IgD-negative memory B cell (primary cell): ENCODE measurements at regions not wholly inside any gene's neighbourhood (a gene's known extent, or its start where the extent isn't known, plus 50 kb on each side); places are given as distances from the start of the nearest gene placed in this dataset.
"Not testable (repeated sequence)": the region's sequence is repeated elsewhere in the genome, so short reads cannot be mapped to it uniquely, and the experiment has no call there.

Source experiments
- H3K27ac Mint-ChIP-seq, 3 donors: one replicate each; pipeline ENCODE4 v1.8.0; 2020 to 2022; ENCODE audit warnings: mild to moderate bottlenecking in 3 of 3, mixed read lengths in 3 of 3, moderate library complexity in 1 of 3
- H3K27me3 Mint-ChIP-seq: one replicate; pipeline ENCODE4 v1.8.0; 2021; ENCODE audit warnings: mixed read lengths
- H3K36me3 Mint-ChIP-seq: one replicate; pipeline ENCODE4 v1.8.0; 2020; ENCODE audit warnings: mild to moderate bottlenecking, mixed read lengths
- H3K4me1 Mint-ChIP-seq, 3 donors: one replicate each; pipeline ENCODE4 v1.8.0; 2020 to 2022; ENCODE audit warnings: mixed read lengths in 3 of 3, mild to moderate bottlenecking in 1 of 3
- H3K4me3 Mint-ChIP-seq, 4 donors: one replicate each; pipeline ENCODE4 v1.8.0; 2020 to 2022; ENCODE audit warnings: mild to moderate bottlenecking in 4 of 4, mixed read lengths in 4 of 4, moderate library complexity in 3 of 4
- H3K9me3 Mint-ChIP-seq, 3 donors: one replicate each; pipeline ENCODE4 v1.8.0; 2020 to 2021; ENCODE audit warnings: mixed read lengths in 3 of 3, mild to moderate bottlenecking in 1 of 3

DNA sequence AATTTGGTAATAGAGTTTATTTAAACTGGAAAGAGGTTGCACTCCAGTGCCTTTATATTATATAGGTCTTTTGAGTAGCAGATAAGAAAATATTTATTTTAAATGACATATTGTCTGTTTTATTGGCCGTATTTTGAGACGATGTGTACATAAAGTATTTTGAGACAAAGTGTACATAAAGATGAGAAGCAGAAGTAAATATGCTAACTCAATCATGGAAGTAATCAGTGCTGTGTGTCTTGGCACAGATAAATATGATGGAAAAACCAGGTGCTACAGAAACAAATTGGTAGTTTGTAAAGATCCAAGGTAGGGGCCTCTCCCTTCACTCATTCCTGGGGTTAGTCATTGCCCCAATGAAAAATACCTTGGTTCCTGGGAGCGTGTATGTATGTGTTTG, 382.9 kb downstream of the DSEL start:
- Mint-ChIP-seq H3K36me3 (no peaks in the 10 kb centered on the region), H3K4me3 (no peak overlapping the region), H3K27me3 (no peaks in the 10 kb centered on the region), H3K27ac (no peak overlapping the region), H3K9me3 (peaks cover 0 to 5% (median 3%) of the 10 kb centered on the region in 3 donors), H3K4me1 (no peaks in the 10 kb centered on the region)

DNA sequence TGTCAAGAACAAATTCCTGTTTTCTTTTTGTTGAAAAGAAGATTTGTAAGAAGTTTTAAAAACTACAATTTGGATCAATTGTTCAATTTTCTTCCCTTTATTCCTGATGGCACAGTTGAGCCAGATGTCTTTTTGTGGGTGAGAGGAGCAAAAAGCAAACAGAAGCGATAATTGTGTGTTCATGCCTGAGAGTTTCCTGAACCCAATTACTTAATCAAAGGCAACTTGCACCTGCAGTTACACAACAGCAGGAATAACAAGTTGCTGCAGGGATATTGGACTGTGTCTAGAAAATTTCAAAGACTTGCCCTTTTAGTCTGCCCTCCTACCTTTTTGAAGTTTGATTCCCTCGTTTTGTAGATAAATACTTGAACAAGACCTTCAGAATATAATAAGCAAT, 383.6 kb downstream of the DSEL start:
- Mint-ChIP-seq H3K27ac (no peak overlapping the region), H3K4me1 (no peaks in the 10 kb centered on the region), H3K36me3 (no peaks in the 10 kb centered on the region), H3K4me3 (no peak overlapping the region), H3K27me3 (no peaks in the 10 kb centered on the region), H3K9me3 (peaks cover 0 to 5% (median 3%) of the 10 kb centered on the region in 3 donors)

GRCh38 chr18:67131498-67131897, 385.0 kb downstream of the DSEL start:
- H3K27me3 Mint-ChIP-seq: no peaks in the 10 kb centered on the region
- no peak overlapping the region for H3K27ac Mint-ChIP-seq
- H3K9me3 Mint-ChIP-seq: peaks cover 0 to 5% (median 3%) of the 10 kb centered on the region in 3 donors
- H3K4me1 Mint-ChIP-seq: no peaks in the 10 kb centered on the region
- no peaks in the 10 kb centered on the region for H3K36me3 Mint-ChIP-seq
- no peak overlapping the region for H3K4me3 Mint-ChIP-seq

DNA sequence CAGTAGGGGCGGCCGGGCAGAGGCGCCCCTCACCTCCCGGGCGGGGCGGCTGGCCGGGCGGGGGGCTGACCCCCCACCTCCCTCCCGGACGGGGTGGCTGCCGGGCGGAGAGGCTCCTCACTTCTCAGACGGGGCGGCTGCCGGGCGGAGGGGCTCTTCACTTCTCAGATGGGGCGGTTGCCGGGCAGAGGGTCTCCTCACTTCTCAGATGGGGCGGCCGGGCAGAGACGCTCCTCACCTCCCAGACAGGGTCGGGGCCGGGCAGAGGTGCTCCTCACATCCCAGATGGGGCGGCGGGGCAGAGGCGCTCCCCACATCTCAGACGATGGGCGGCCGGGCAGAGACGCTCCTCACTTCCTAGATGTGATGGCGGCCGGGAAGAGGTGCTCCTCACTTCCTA, 389.8 kb downstream of the DSEL start:
- not testable (repeated sequence) for H3K27me3 Mint-ChIP-seq, H3K27ac Mint-ChIP-seq, H3K9me3 Mint-ChIP-seq

GRCh38 chr18:67123901-67124300, 392.6 kb downstream of the DSEL start:
- H3K4me1 Mint-ChIP-seq: no peaks in the 10 kb centered on the region
- peaks cover 0 to 3% (median 0%) of the 10 kb centered on the region in 3 donors for H3K9me3 Mint-ChIP-seq
- no peaks in the 10 kb centered on the region for H3K27me3 Mint-ChIP-seq
- peaks cover 2% of the 10 kb centered on the region for H3K36me3 Mint-ChIP-seq
- no peak overlapping the region for H3K4me3 Mint-ChIP-seq
- H3K27ac Mint-ChIP-seq: no peak overlapping the region

More for the DNA sequence above, 389.8 kb downstream of the DSEL start:
- not testable (repeated sequence) for H3K4me1 Mint-ChIP-seq, H3K4me3 Mint-ChIP-seq, H3K36me3 Mint-ChIP-seq

GRCh38 chr18:67117804-67118203, 398.7 kb downstream of the DSEL start:
- Mint-ChIP-seq H3K4me1 (no peaks in the 10 kb centered on the region), H3K27ac (no peak overlapping the region), H3K36me3 (no peaks in the 10 kb centered on the region), H3K27me3 (no peaks in the 10 kb centered on the region), H3K9me3 (no peaks in the 10 kb centered on the region), H3K4me3 (no peak overlapping the region)

- Mint-ChIP-seq H3K9me3 (no peaks in the 10 kb centered on the region), H3K27ac (no peak overlapping the region), H3K27me3 (no peaks in the 10 kb centered on the region), H3K36me3 (no peaks in the 10 kb centered on the region), H3K4me1 (no peaks in the 10 kb centered on the region), H3K4me3 (no peak overlapping the region)
Measured at GRCh38 chr18:67109535-67109934, 407.0 kb downstream of the DSEL start.

- H3K27me3 Mint-ChIP-seq: no peaks in the 10 kb centered on the region
- no peaks in the 10 kb centered on the region for H3K9me3 Mint-ChIP-seq
- no peak overlapping the region for H3K4me3 Mint-ChIP-seq
- H3K4me1 Mint-ChIP-seq: no peaks in the 10 kb centered on the region
- no peaks in the 10 kb centered on the region for H3K36me3 Mint-ChIP-seq
- H3K27ac Mint-ChIP-seq: no peak overlapping the region
Measured at GRCh38 chr18:67108894-67109293, 407.6 kb downstream of the DSEL start.

DNA sequence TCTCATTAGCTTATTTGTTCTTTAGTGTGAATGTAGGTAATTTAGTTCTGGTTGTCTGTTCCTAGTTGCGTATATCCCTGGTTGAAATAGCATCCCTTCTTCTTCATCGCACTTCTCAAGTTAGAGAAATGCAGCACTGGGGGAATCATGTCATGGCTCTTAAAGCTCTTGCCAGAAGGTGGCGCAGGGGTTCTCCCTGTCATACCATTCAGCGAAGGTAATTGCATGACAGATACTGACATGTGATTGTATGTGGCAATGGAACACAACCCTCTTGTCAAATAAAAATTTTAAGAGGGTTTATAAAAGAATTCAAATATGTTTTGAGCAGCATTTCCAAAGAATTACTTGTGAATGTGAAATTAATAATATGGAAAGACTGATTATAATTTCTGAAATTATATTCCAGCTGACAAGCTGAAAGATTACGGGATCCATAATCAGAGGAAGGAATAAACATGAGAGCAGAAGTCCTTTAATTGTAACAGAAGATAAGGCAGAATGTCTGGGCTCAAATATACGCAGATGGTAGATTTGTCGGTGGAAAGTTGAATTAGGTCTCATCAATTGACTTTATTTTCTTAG, 411.7 kb downstream of the DSEL start:
- Mint-ChIP-seq H3K27me3 (no peaks in the 10 kb centered on the region), H3K4me1 (no peaks in the 10 kb centered on the region), H3K27ac (no peak overlapping the region), H3K9me3 (peaks cover 0 to 2% (median 0%) of the 10 kb centered on the region in 3 donors), H3K4me3 (no peak overlapping the region), H3K36me3 (no peaks in the 10 kb centered on the region)

- Mint-ChIP-seq H3K27me3 (no peaks in the 10 kb centered on the region), H3K36me3 (no peaks in the 10 kb centered on the region), H3K9me3 (peaks cover 0 to 1% (median 0%) of the 10 kb centered on the region in 3 donors), H3K27ac (no peak overlapping the region), H3K4me1 (no peaks in the 10 kb centered on the region), H3K4me3 (no peak overlapping the region)
Measured at GRCh38 chr18:67094123-67094522, 422.4 kb downstream of the DSEL start.

- H3K4me1 Mint-ChIP-seq: no peaks in the 10 kb centered on the region
- no peaks in the 10 kb centered on the region for H3K36me3 Mint-ChIP-seq
- H3K4me3 Mint-ChIP-seq: no peak overlapping the region
- H3K27me3 Mint-ChIP-seq: no peaks in the 10 kb centered on the region
- no peak overlapping the region for H3K27ac Mint-ChIP-seq
- peaks cover 0 to 1% (median 0%) of the 10 kb centered on the region in 3 donors for H3K9me3 Mint-ChIP-seq
Measured at GRCh38 chr18:67092141-67092540, 424.4 kb downstream of the DSEL start.

DNA sequence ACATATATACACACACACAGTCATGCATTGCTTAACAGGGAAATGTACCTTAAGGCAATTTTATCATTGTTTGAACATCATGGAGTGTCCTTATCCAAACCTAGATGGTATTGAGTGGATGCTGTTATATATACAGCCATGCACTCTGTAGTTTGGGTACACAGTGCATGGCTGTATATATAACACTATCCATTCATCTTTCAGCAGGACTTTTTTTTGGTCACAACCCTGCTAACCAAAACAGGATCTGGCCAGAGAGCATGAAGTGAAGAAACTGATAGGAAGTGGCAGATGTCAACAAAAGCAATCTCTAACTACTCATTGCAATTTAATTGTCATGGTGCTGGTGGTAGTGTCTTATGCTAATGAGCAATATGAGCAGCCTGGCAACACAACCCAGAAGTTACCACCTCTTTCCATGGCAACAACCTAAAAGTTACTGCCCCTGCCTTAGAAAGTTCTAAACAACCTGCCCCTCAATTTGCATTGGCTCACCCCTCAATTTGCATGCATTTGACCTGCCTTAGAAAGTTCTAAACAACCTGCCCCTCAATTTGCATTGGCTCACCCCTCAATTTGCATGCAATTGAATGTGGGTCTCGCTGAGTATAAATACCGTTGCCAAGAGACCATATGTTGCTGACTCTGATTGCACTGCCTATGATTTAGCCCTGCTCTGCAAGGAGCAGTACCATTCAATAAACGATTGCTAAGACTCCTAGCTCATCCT, 434.9 kb downstream of the DSEL start:
- Mint-ChIP-seq H3K4me1 (no peaks in the 10 kb centered on the region), H3K9me3 (peaks cover 0 to 2% (median 0%) of the 10 kb centered on the region in 3 donors), H3K27me3 (no peaks in the 10 kb centered on the region), H3K4me3 (no peak overlapping the region), H3K36me3 (no peaks in the 10 kb centered on the region), H3K27ac (no peak overlapping the region)

- Mint-ChIP-seq H3K27me3 (no peaks in the 10 kb centered on the region), H3K27ac (no peak overlapping the region), H3K9me3 (peaks cover 0 to 5% (median 2%) of the 10 kb centered on the region in 3 donors), H3K4me1 (no peaks in the 10 kb centered on the region), H3K36me3 (no peaks in the 10 kb centered on the region), H3K4me3 (no peak overlapping the region)
Measured at GRCh38 chr18:67080601-67081000, 435.9 kb downstream of the DSEL start.

GRCh38 chr18:67074309-67074708, 442.2 kb downstream of the DSEL start:
- no peak overlapping the region for H3K4me3 Mint-ChIP-seq
- peaks cover 0 to 8% (median 0%) of the 10 kb centered on the region in 3 donors for H3K9me3 Mint-ChIP-seq
- H3K27me3 Mint-ChIP-seq: no peaks in the 10 kb centered on the region
- no peak overlapping the region for H3K27ac Mint-ChIP-seq
- no peaks in the 10 kb centered on the region for H3K4me1 Mint-ChIP-seq
- no peaks in the 10 kb centered on the region for H3K36me3 Mint-ChIP-seq

- no peak overlapping the region for H3K27ac Mint-ChIP-seq
- no peaks in the 10 kb centered on the region for H3K36me3 Mint-ChIP-seq
- no peaks in the 10 kb centered on the region for H3K4me1 Mint-ChIP-seq
- H3K27me3 Mint-ChIP-seq: no peaks in the 10 kb centered on the region
- H3K9me3 Mint-ChIP-seq: peaks cover 0 to 8% (median 0%) of the 10 kb centered on the region in 3 donors
- no peak overlapping the region for H3K4me3 Mint-ChIP-seq
Measured at GRCh38 chr18:67072791-67073190, 443.7 kb downstream of the DSEL start.

DNA sequence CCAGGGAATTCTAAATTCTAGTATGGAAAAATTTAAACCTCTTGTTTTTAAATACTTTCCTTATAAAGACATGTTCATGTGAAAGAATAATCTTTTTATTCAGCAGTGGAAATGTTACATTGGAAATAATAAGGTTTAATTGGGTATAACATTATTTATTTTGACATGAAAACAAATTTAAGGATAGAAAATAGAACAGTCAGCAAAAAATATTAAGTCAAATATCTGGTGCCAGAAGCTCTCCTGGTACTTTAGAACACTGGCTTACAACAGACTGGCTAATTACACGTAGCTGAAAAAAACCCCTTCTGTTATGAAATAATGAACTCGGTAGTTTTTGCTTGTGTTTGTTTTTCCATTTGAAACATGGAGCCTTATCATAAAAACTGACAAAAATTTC, 447.9 kb downstream of the DSEL start:
- no peak overlapping the region for H3K4me3 Mint-ChIP-seq
- H3K4me1 Mint-ChIP-seq: no peaks in the 10 kb centered on the region
- no peaks in the 10 kb centered on the region for H3K27me3 Mint-ChIP-seq

More for the DNA sequence above, 447.9 kb downstream of the DSEL start:
- Mint-ChIP-seq H3K9me3 (peaks cover 0 to 4% (median 3%) of the 10 kb centered on the region in 3 donors), H3K36me3 (no peaks in the 10 kb centered on the region), H3K27ac (no peak overlapping the region)
